Right lobe of liver (tissue), 4 donors: ENCODE measurements at regions not wholly inside any gene's neighbourhood (a gene's known extent, or its start where the extent isn't known, plus 50 kb on each side); places are given as distances from the start of the nearest gene placed in this dataset.

Experiments used
- CTCF ChIP-seq, 4 donors: fragments of 200-600 bp in 3 of 4; fragments of 450-650 bp in 1 of 4; IDR thresholded peaks; one replicate each; pipeline versions ENCODE4 v1.5.1 to v1.8.0; 2016 to 2022; ENCODE audit warnings: antibody characterized with exemption in 4 of 4, mild to moderate bottlenecking in 2 of 4
- POLR2A ChIP-seq: fragments of 450-650 bp; IDR thresholded peaks from one replicate; pipeline ENCODE4 v1.6.1; 2017; ENCODE audit warnings: antibody characterized with exemption, mild to moderate bottlenecking
- donor health status: DM: no; HTN: no; CAD: no.
- donor health status: DM: no; HTN: no; CAD: no.
- donor health status: DM: no; HTN: yes; CAD: no.

GRCh38 chr11:69899957-69900821, 81.0 kb upstream of the FGF3 start:
- TF ChIP-seq CTCF (IDR thresholded peaks at IDR 0.05) (no peak), POLR2A (no peak)
